B cell (primary cell): ENCODE measurements at regions not wholly inside any gene's neighbourhood (a gene's known extent, or its start where the extent isn't known, plus 50 kb on each side); places are given as distances from the start of the nearest gene placed in this dataset.

ENCODE experiments used
- ATAC-seq: fragments of 200-7000 bp; cut with Tn5 transposase; one replicate; pipeline ENCODE4 v1.10.0; 2021; ENCODE audit warnings: low read depth, mild to moderate bottlenecking, moderate number of reproducible peaks, moderate library complexity
- CTCF ChIA-PET: fragments of 350-600 bp; sonication (Branson Sonifier 250); formaldehyde crosslinking; loops from one replicate; lab custom pipeline; 2021; ENCODE audit warnings: antibody characterized with exemption, inconsistent platforms; lab: Charles Lee
- POLR2A ChIA-PET: fragments of 350-600 bp; sonication (Branson Sonifier 250); formaldehyde crosslinking; loops from one replicate; lab custom pipeline; 2021; ENCODE audit warnings: antibody characterized with exemption; lab: Charles Lee
- DNase-seq: peaks from one replicate; pipeline ENCODE4 v3.0.0; 2013
- H2AFZ ChIP-seq: 2 replicates; pipeline ENCODE4 v1.6.1; 2012; ENCODE audit warnings: mild to moderate bottlenecking, low read depth, low read length; ENCODE audit not compliant: insufficient read depth, poor library complexity, severe bottlenecking
- H3K27ac ChIP-seq, 2 donors: 1 replicate in 1 of 2; 2 replicates in 1 of 2; pipeline ENCODE4 v1.5.1; 2012 to 2013; ENCODE audit warnings: low read length in 2 of 2, mild to moderate bottlenecking in 2 of 2, moderate library complexity in 1 of 2
- H3K27me3 ChIP-seq, 4 experiments: fragments of 200-600 bp in 1 of 4; sonication (generic) in 1 of 4; replicated peaks in 1 of 4; 1 replicate in 2 of 4; 2 replicates in 2 of 4; pipeline versions ENCODE4 v1.6.1 to v1.7.0; 2013 to 2016; ENCODE audit warnings: low read length in 3 of 4, mild to moderate bottlenecking in 2 of 4, mixed read lengths in 1 of 4, moderate library complexity in 1 of 4; ENCODE audit not compliant: insufficient read depth in 4 of 4, control insufficient read depth in 3 of 4; ENCODE audit errors: control extremely low read depth in 1 of 4
- H3K36me3 ChIP-seq, 2 experiments: replicated peaks in 1 of 2; 1 replicate in 1 of 2; 2 replicates in 1 of 2; pipeline versions ENCODE4 v1.6.1 to v1.7.1; 2013; ENCODE audit warnings: low read length in 1 of 2; ENCODE audit not compliant: insufficient read depth in 2 of 2, control insufficient read depth in 1 of 2; ENCODE audit errors: control extremely low read depth in 1 of 2, extremely low read depth in 1 of 2
- H3K4me1 ChIP-seq, 2 donors: fragments of 200-600 bp in 1 of 2; sonication (generic) in 1 of 2; 1 replicate in 1 of 2; 2 replicates in 1 of 2; pipeline versions ENCODE4 v1.5.1 to v1.6.1; 2013 to 2017; ENCODE audit warnings: low read length in 2 of 2; ENCODE audit not compliant: control insufficient read depth in 2 of 2, insufficient read depth in 2 of 2
- H3K4me2 ChIP-seq: replicated peaks from 2 replicates; pipeline ENCODE3; 2012; ENCODE audit warnings: mild to moderate bottlenecking, low read depth, low read length; ENCODE audit not compliant: poor library complexity, severe bottlenecking
- H3K4me3 ChIP-seq, 5 experiments: fragments of 200-600 bp in 1 of 5; sonication (generic) in 1 of 5; 1 replicate in 3 of 5; 2 replicates in 2 of 5; pipeline versions ENCODE4 v1.5.1 to v1.7.0; 2011 to 2016; ENCODE audit warnings: low read length in 4 of 5, mild to moderate bottlenecking in 4 of 5, low read depth in 2 of 5, control low read depth in 1 of 5, moderate library complexity in 1 of 5; ENCODE audit not compliant: insufficient read depth in 1 of 5; ENCODE audit errors: control extremely low read depth in 1 of 5, extremely low read depth in 1 of 5
- H3K79me2 ChIP-seq: fragments of 200-600 bp; sonication (generic); one replicate; pipeline ENCODE4 v1.6.0; 2016; ENCODE audit warnings: low read length; ENCODE audit not compliant: control insufficient read depth, insufficient read depth
- H3K9ac ChIP-seq: fragments of 200-600 bp; sonication (generic); 2 replicates; pipeline ENCODE4 v1.6.1; 2017; ENCODE audit warnings: mild to moderate bottlenecking, low read length, moderate library complexity
- H3K9me3 ChIP-seq, 3 donors: one replicate each; pipeline versions ENCODE4 v1.6.1 to v1.7.1; 2013; ENCODE audit warnings: low read length in 2 of 3; ENCODE audit not compliant: control insufficient read depth in 2 of 3, insufficient read depth in 1 of 3; ENCODE audit errors: control extremely low read depth in 1 of 3
- H4K20me1 ChIP-seq: 2 replicates; pipeline ENCODE4 v1.6.0; 2012; ENCODE audit warnings: mild to moderate bottlenecking, low read length; ENCODE audit not compliant: insufficient read depth, control insufficient read depth, poor library complexity, severe bottlenecking
- H3K27ac Mint-ChIP-seq: one replicate; pipeline ENCODE4 v1.8.0; 2021; ENCODE audit warnings: mixed read lengths
- H3K27me3 Mint-ChIP-seq: one replicate; pipeline ENCODE4 v1.8.0; 2021; ENCODE audit warnings: mixed read lengths
- H3K4me1 Mint-ChIP-seq: one replicate; pipeline ENCODE4 v1.8.0; 2021; ENCODE audit warnings: mixed read lengths
- H3K4me3 Mint-ChIP-seq: one replicate; pipeline ENCODE4 v1.8.0; 2021; ENCODE audit warnings: mixed read lengths
- H3K9me3 Mint-ChIP-seq: one replicate; pipeline ENCODE4 v1.8.0; 2022; ENCODE audit warnings: mixed read lengths; ENCODE audit not compliant: insufficient read depth
- CTCF ChIP-seq: fragments of 200-600 bp; IDR thresholded peaks from one replicate; pipeline ENCODE4 v1.8.0; 2022; ENCODE audit warnings: antibody characterized with exemption, mild to moderate bottlenecking
- EZH2 ChIP-seq: IDR thresholded peaks from 2 replicates; pipeline ENCODE4 v1.6.1; 2012; ENCODE audit warnings: borderline replicate concordance, low read depth, mild to moderate bottlenecking, moderate library complexity, low read length; ENCODE audit not compliant: insufficient read depth, poor library complexity, severe bottlenecking
- WGBS: methylation state at CpG from one replicate; pipeline ENCODE4 v1.1.5; 2013; ENCODE audit warnings: missing lambda C conversion rate; ENCODE audit not compliant: insufficient coverage; 5-methylcytosine and 5-hydroxymethylcytosine counted together
- intact Hi-C: fragments of 100-400 bp; cut with micrococcal nuclease; formaldehyde crosslinking; loops from one replicate; pipeline ENCODE4 v1.10.0; 2022

GRCh38 chr12:89252284-89252683, 100.0 kb downstream of the DUSP6 start:
- no peaks in the 10 kb centered on the region for H3K36me3 ChIP-seq
- DNase-seq: no peak
- no peaks in the 10 kb centered on the region for H3K4me1 ChIP-seq
- no peaks in the 10 kb centered on the region for H3K4me1 Mint-ChIP-seq
- POLR2A ChIA-PET: no interaction called here
- peaks cover 17% of the 10 kb centered on the region for H3K27me3 Mint-ChIP-seq
- H3K4me3 Mint-ChIP-seq: no peak overlapping the region
- H3K9me3 ChIP-seq: no peaks in the 10 kb centered on the region
- TF ChIP-seq EZH2 (no peak), CTCF (no peak)
- no peak overlapping the region for H3K4me3 ChIP-seq
- H3K9ac ChIP-seq: no peak overlapping the region
- no peak overlapping the region for H3K27ac Mint-ChIP-seq
- intact Hi-C loops: no loop called here
- H3K27me3 ChIP-seq: no peaks in the 10 kb centered on the region
- H3K79me2 ChIP-seq: no peaks in the 10 kb centered on the region
- H2AFZ ChIP-seq: no peak overlapping the region
- no peak for ATAC-seq
- no peaks in the 10 kb centered on the region for H4K20me1 ChIP-seq
- CTCF ChIA-PET: no interaction called here
- no peaks in the 10 kb centered on the region for H3K9me3 Mint-ChIP-seq
- no CpG with 5 or more reads among the region's 4 CpGs for WGBS
- H3K27ac ChIP-seq: no peak overlapping the region
- no peak overlapping the region for H3K4me2 ChIP-seq

- H3K9me3 ChIP-seq: no peaks in the 10 kb centered on the region
- intact Hi-C loops: no loop called here
- Mint-ChIP-seq H3K27me3 (peaks cover 17% of the 10 kb centered on the region), H3K9me3 (no peaks in the 10 kb centered on the region), H3K27ac (no peak overlapping the region), H3K4me1 (no peaks in the 10 kb centered on the region), H3K4me3 (no peak overlapping the region)
- no peak overlapping the region for H3K4me2 ChIP-seq
- H3K27me3 ChIP-seq: no peaks in the 10 kb centered on the region
- no peaks in the 10 kb centered on the region for H3K4me1 ChIP-seq
- TF ChIP-seq EZH2: no peak
- no peak for TF ChIP-seq CTCF
- no CpG with 5 or more reads among the region's 6 CpGs for WGBS
- no peak for ATAC-seq
- no peaks in the 10 kb centered on the region for H3K36me3 ChIP-seq
- CTCF ChIA-PET: no interaction called here
- no peak overlapping the region for H3K27ac ChIP-seq
- H3K9ac ChIP-seq: no peak overlapping the region
- no peak overlapping the region for H3K4me3 ChIP-seq
- no peaks in the 10 kb centered on the region for H4K20me1 ChIP-seq
- no peak for DNase-seq
- no peaks in the 10 kb centered on the region for H3K79me2 ChIP-seq
- no peak overlapping the region for H2AFZ ChIP-seq
- POLR2A ChIA-PET: no interaction called here
Observed at GRCh38 chr12:89251342-89252271, 100.7 kb downstream of the DUSP6 start.
